Uterus (tissue), 3 donors: ENCODE measurements at regions not wholly inside any gene's neighbourhood (a gene's known extent, or its start where the extent isn't known, plus 50 kb on each side); places are given as distances from the start of the nearest gene placed in this dataset.

Source experiments
- DNase-seq, 2 donors: peaks; one replicate each; pipeline ENCODE4 v3.0.0-alpha.2; 2019 to 2020
- H3K27ac ChIP-seq, 2 donors: fragments of 200-600 bp; sonication (generic); 1 replicate in 1 of 2; 2 replicates in 1 of 2; pipeline ENCODE4 v1.5.1; 2016 to 2018
- H3K27me3 ChIP-seq, 2 donors: fragments of 200-600 bp; sonication (generic); one replicate each; pipeline ENCODE4 v1.5.1; 2018 to 2019; ENCODE audit warnings: control low read depth in 1 of 2
- H3K36me3 ChIP-seq, 2 donors: fragments of 200-600 bp; sonication (generic); one replicate each; pipeline ENCODE4 v1.5.1; 2019; ENCODE audit warnings: control low read depth in 1 of 2
- H3K4me1 ChIP-seq, 2 donors: fragments of 200-600 bp; sonication (generic); one replicate each; pipeline ENCODE4 v1.5.1; 2018 to 2019; ENCODE audit warnings: control low read depth in 1 of 2
- H3K4me3 ChIP-seq, 2 donors: fragments of 200-600 bp; sonication (generic); 1 replicate in 1 of 2; 2 replicates in 1 of 2; pipeline ENCODE4 v1.5.1; 2018 to 2019; ENCODE audit warnings: mild to moderate bottlenecking in 1 of 2
- H3K9me3 ChIP-seq, 2 donors: fragments of 200-600 bp; sonication (generic); one replicate each; pipeline ENCODE4 v1.5.1; 2019; ENCODE audit warnings: control low read depth in 1 of 2
- POLR2A ChIP-seq, 2 donors: fragments of 450-650 bp; IDR thresholded peaks; one replicate each; pipeline ENCODE4 v1.6.1; 2016; ENCODE audit warnings: antibody characterized with exemption in 2 of 2, mild to moderate bottlenecking in 1 of 2, moderate library complexity in 1 of 2
- intact Hi-C: fragments of 100-400 bp; cut with DNase I; formaldehyde crosslinking; loops from one replicate; pipeline ENCODE4 v1.15.1; 2023; ENCODE audit warnings: low total_unique reads
- TF ChIP-seq, protein P1 (sequence below), 4 experiments: fragments of 200-600 bp in 2 of 4; fragments of 450-650 bp in 2 of 4; sonication (generic) in 2 of 4; IDR thresholded peaks; one replicate each; pipeline ENCODE4 v1.5.1; 2016 to 2019; ENCODE audit warnings: antibody characterized with exemption in 4 of 4, mild to moderate bottlenecking in 2 of 4, moderate library complexity in 1 of 4
- donor health status: DM: yes; HTN: yes; CAD: no.

DNA sequence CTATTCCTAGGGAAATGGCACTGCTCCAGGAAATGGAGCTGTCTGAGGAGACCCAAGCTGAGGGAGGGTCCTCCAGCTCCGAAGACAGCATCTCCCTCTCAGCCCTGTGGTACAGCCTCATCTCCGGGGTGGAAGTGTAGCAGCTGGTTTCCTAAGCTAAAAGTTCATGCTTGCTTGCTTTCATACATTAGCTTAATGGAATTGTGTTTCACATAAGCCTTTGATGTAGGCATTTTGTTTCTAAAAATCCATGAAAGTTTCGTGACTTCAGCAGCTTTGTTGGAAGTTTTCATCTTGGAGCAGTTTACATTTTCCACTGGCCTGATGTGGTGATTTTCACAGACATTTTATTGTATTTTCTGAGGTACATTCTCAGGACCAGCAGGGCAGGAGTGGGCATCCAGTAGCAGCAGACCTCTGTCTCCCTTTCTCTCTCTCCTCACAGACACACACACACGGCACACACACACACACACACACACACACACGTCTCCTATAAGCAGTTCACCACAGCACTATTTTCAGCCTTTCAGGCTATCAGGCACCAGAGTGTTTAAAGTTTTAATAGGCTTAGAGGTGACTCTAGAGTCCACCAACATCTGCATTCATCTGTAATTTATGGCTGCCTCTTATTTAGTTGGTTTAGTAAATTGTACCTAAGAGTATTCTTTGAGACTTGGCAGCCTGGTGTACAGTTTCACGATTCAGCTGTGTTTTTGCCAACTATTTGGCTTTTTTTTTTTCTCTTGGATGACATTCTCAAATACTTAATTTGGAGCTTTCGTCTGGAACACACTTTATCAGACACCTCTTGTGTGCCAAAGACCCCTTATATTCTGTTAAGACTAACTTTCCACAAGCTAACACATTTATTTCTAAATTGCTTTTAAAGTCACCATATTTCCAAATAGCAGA lies 225.8 kb upstream of the SFRP2 start:
- Histone ChIP-seq H3K27me3 (no peaks in the 10 kb centered on the region), H3K36me3 (no peaks in the 10 kb centered on the region), H3K4me1 (no peaks in the 10 kb centered on the region), H3K27ac (no peak overlapping the region), H3K4me3 (no peak overlapping the region), H3K9me3 (no peaks in the 10 kb centered on the region)
- intact Hi-C loops, result no loop called here
- TF ChIP-seq POLR2A (IDR thresholded peaks at IDR 0.05), result no peak
- TF ChIP-seq, protein P1, sequence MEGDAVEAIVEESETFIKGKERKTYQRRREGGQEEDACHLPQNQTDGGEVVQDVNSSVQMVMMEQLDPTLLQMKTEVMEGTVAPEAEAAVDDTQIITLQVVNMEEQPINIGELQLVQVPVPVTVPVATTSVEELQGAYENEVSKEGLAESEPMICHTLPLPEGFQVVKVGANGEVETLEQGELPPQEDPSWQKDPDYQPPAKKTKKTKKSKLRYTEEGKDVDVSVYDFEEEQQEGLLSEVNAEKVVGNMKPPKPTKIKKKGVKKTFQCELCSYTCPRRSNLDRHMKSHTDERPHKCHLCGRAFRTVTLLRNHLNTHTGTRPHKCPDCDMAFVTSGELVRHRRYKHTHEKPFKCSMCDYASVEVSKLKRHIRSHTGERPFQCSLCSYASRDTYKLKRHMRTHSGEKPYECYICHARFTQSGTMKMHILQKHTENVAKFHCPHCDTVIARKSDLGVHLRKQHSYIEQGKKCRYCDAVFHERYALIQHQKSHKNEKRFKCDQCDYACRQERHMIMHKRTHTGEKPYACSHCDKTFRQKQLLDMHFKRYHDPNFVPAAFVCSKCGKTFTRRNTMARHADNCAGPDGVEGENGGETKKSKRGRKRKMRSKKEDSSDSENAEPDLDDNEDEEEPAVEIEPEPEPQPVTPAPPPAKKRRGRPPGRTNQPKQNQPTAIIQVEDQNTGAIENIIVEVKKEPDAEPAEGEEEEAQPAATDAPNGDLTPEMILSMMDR (IDR thresholded peaks at IDR 0.05), result no peak
- DNase-seq, result no peak

DNA sequence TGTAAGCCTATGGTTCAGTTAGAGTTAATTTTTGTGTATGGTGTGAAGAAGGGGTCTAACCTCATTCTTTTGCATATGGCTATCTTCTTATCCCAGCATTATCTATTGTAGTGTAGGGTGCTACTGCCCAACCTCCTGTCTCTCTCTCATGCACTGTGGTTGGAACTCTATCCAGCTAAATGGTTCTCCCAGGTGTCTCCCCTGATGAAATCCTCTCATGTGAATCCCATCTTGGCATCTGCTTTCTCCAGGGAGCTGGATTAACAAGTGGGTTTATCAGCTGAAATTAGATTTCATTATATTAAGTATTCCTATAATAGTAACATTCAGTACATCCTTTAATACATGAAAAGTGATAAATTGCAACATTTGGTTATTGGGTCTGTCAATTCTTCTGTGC lies 224.7 kb upstream of the SFRP2 start:
- DNase-seq, result no peak
- Histone ChIP-seq H3K4me3 (no peak overlapping the region), H3K9me3 (no peaks in the 10 kb centered on the region), H3K36me3 (no peaks in the 10 kb centered on the region), H3K27me3 (no peaks in the 10 kb centered on the region), H3K27ac (no peak overlapping the region), H3K4me1 (no peaks in the 10 kb centered on the region)
- intact Hi-C loops, result no loop called here
- no peak for TF ChIP-seq POLR2A (IDR thresholded peaks at IDR 0.05)
- TF ChIP-seq, protein P1 (IDR thresholded peaks at IDR 0.05), result no peak

- H3K9me3 ChIP-seq, result no peaks in the 10 kb centered on the region
These were observed 221.5 kb upstream of the SFRP2 start for GRCh38 chr4:154010371-154010770.

DNA sequence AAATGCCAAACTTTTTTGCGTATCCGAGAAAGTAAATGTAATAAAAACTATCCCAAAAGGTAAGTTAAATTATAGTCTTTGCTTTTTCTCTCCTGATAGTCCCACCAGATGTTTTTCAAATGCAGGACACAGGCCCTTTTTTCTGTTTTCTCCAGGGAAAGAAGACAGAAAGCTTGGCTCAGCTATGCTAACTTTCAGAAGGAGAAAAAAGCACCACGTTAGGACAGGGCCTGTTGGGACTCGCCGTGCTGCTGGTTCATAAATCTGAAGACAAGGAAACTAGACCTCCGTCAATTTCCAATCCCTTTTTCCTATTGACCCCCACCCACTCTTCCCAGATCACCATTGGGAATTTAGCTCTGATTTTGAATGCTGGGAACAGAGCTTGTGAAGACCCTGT lies 220.9 kb upstream of the SFRP2 start:
- no peak overlapping the region for H3K4me3 ChIP-seq
- H3K36me3 ChIP-seq, result no peaks in the 10 kb centered on the region
- H3K9me3 ChIP-seq, result no peaks in the 10 kb centered on the region
- intact Hi-C loops, result no loop called here
- H3K4me1 ChIP-seq, result no peaks in the 10 kb centered on the region
- H3K27ac ChIP-seq, result peak overlapping the region; percentile 10 to 60
- TF ChIP-seq, protein P1 (IDR thresholded peaks at IDR 0.05), result no peak
- no peak for TF ChIP-seq POLR2A (IDR thresholded peaks at IDR 0.05)
- H3K27me3 ChIP-seq, result no peaks in the 10 kb centered on the region
- DNase-seq, result no peak

More at GRCh38 chr4:154010371-154010770, 221.5 kb upstream of the SFRP2 start:
- peak; percentile 82 to 83 for DNase-seq
- TF ChIP-seq POLR2A (IDR thresholded peaks at IDR 0.05), result no peak
- TF ChIP-seq, protein P1 (IDR thresholded peaks at IDR 0.05), result no peak
- Histone ChIP-seq H3K4me1 (no peaks in the 10 kb centered on the region), H3K4me3 (no peak overlapping the region), H3K27ac (peak overlapping the region; percentile 10 to 60), H3K27me3 (no peaks in the 10 kb centered on the region), H3K36me3 (no peaks in the 10 kb centered on the region)
- intact Hi-C loops, result no loop called here

GRCh38 chr4:154009191-154009590 lies 220.3 kb upstream of the SFRP2 start:
- Histone ChIP-seq H3K27me3 (no peaks in the 10 kb centered on the region), H3K9me3 (no peaks in the 10 kb centered on the region), H3K36me3 (no peaks in the 10 kb centered on the region), H3K27ac (peak overlapping the region in 1 of 2 donors; percentile 8), H3K4me3 (no peak overlapping the region), H3K4me1 (no peaks in the 10 kb centered on the region)
- no peak for DNase-seq
- intact Hi-C loops, result no loop called here
- TF ChIP-seq, protein P1 (IDR thresholded peaks at IDR 0.05), result no peak
- no peak for TF ChIP-seq POLR2A (IDR thresholded peaks at IDR 0.05)
